Left ventricle myocardium inferior (tissue), 1 donor: ENCODE measurements at regions not wholly inside any gene's neighbourhood (a gene's known extent, or its start where the extent isn't known, plus 50 kb on each side); places are given as distances from the start of the nearest gene placed in this dataset.

Experiments used
- DNase-seq: peaks from one replicate; pipeline ENCODE4 v3.0.0-alpha.2; 2020
- H3K27ac ChIP-seq: fragments of 200-600 bp; replicated peaks from 2 replicates; pipeline ENCODE4 v1.8.0; 2021
- H3K27me3 ChIP-seq: fragments of 200-600 bp; 2 replicates; pipeline ENCODE4 v1.8.0; 2021; ENCODE audit warnings: low read depth
- H3K36me3 ChIP-seq: fragments of 200-600 bp; 2 replicates; pipeline ENCODE4 v1.8.0; 2021
- H3K4me1 ChIP-seq: fragments of 200-600 bp; 2 replicates; pipeline ENCODE4 v1.8.0; 2021
- H3K4me3 ChIP-seq: fragments of 200-600 bp; 2 replicates; pipeline ENCODE4 v1.8.0; 2021; ENCODE audit warnings: mild to moderate bottlenecking, moderate library complexity
- H3K9me3 ChIP-seq: fragments of 200-600 bp; replicated peaks from 2 replicates; pipeline ENCODE4 v1.8.0; 2021
- intact Hi-C: fragments of 100-400 bp; cut with micrococcal nuclease; formaldehyde crosslinking; loops from one replicate; pipeline ENCODE4 v1.11.0; 2022
- TF ChIP-seq, protein P1 (sequence below): fragments of 200-600 bp; IDR thresholded peaks from 2 replicates; pipeline ENCODE4 v1.8.0; 2021; ENCODE audit warnings: antibody characterized with exemption, mild to moderate bottlenecking, borderline replicate concordance
- donor health status: DM: no; HTN: yes; CAD: no; lungs with severe emphysema.

DNA sequence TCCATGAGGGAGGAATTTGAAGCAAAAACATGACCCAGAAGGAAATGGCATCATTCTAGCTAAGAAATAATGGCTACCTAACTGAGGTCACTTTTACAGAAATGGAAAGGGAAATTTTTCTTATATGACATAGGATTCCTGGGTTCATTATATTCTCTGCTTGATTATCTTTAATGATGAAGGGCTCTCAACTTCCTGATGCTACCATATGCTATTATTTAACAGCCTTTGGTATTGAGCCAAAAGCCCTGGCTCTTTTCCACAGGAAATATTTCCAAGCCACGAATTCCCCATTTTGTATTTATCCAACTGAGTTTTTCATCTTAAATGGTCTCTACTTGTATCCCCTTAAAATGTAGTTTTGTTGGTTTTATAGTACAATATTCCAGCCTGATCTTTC, 63.2 kb upstream of the NPAS2 start:
- no peaks in the 10 kb centered on the region for H3K9me3 ChIP-seq
- no peak overlapping the region for H3K27ac ChIP-seq
- peaks cover 29% of the 10 kb centered on the region for H3K4me1 ChIP-seq
- H3K36me3 ChIP-seq = no peaks in the 10 kb centered on the region
- no peaks in the 10 kb centered on the region for H3K27me3 ChIP-seq
- TF ChIP-seq, protein P1, sequence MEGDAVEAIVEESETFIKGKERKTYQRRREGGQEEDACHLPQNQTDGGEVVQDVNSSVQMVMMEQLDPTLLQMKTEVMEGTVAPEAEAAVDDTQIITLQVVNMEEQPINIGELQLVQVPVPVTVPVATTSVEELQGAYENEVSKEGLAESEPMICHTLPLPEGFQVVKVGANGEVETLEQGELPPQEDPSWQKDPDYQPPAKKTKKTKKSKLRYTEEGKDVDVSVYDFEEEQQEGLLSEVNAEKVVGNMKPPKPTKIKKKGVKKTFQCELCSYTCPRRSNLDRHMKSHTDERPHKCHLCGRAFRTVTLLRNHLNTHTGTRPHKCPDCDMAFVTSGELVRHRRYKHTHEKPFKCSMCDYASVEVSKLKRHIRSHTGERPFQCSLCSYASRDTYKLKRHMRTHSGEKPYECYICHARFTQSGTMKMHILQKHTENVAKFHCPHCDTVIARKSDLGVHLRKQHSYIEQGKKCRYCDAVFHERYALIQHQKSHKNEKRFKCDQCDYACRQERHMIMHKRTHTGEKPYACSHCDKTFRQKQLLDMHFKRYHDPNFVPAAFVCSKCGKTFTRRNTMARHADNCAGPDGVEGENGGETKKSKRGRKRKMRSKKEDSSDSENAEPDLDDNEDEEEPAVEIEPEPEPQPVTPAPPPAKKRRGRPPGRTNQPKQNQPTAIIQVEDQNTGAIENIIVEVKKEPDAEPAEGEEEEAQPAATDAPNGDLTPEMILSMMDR = no peak
- intact Hi-C loops = no loop called here
- H3K4me3 ChIP-seq = no peak overlapping the region
- DNase-seq = no peak

DNA sequence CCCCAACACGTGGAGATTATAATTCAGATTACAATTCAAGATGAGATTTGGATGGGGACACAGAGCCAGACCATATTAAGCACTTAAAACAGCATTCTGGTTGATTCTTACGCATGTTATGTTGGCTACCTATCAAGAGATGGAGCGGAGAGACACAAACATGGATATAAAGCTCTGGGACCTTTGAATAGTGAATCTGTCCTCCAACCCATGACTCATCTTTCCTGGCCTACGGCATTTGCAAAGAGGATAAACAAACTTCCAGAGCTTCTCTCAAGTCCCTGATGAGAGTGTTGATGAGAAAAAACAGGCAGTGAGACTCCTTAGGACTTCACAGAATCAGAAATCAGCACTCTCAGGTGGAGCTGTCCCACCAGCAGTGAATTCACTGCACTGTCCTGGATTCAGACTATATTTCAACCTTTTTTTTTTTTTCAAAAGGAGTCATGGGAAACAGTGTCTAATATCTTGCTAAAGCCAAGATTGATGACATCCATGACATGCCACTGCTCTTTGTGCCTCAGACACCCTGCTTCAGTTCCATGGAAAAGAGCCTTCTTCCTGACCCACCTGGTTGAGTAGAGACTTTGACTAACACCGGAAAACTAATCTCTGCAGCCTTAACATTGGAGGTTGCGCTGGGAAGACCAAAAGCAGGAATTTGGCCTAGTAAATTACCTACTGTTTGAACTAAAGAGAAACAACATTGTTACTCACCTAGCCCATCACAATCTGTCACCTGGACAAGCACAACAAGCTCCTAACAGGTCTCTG, 62.1 kb upstream of the NPAS2 start:
- H3K36me3 ChIP-seq = no peaks in the 10 kb centered on the region
- DNase-seq = no peak
- no peaks in the 10 kb centered on the region for H3K9me3 ChIP-seq
- H3K27ac ChIP-seq = no peak overlapping the region
- H3K4me1 ChIP-seq = peaks cover 20% of the 10 kb centered on the region
- no peaks in the 10 kb centered on the region for H3K27me3 ChIP-seq
- H3K4me3 ChIP-seq = no peak overlapping the region
- TF ChIP-seq, protein P1 = no peak
- intact Hi-C loops = no loop called here

DNA sequence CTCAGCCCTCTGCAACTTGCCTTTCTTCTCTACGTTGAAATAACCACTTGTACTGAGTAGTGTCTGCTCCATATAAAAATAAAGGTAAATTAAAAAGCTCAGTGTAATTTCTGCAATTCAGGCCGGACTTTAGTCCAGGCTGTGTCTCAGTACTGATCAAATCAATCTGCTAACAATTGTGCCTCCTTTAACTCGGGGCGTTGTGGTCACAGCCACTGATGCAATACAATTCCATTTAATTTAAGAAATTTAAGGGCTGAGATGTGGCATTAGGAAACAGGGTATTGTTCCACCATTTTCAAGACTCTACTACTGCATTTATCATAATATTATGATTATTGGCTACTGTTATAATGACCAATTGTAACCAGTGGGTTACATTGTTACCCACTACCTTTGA, 60.0 kb upstream of the NPAS2 start:
- H3K4me1 ChIP-seq = peaks cover 10% of the 10 kb centered on the region
- H3K27ac ChIP-seq = no peak overlapping the region
- no peaks in the 10 kb centered on the region for H3K36me3 ChIP-seq
- no peak for DNase-seq
- intact Hi-C loops = no loop called here
- TF ChIP-seq, protein P1 = no peak
- H3K9me3 ChIP-seq = no peaks in the 10 kb centered on the region
- no peaks in the 10 kb centered on the region for H3K27me3 ChIP-seq
- H3K4me3 ChIP-seq = no peak overlapping the region

DNA sequence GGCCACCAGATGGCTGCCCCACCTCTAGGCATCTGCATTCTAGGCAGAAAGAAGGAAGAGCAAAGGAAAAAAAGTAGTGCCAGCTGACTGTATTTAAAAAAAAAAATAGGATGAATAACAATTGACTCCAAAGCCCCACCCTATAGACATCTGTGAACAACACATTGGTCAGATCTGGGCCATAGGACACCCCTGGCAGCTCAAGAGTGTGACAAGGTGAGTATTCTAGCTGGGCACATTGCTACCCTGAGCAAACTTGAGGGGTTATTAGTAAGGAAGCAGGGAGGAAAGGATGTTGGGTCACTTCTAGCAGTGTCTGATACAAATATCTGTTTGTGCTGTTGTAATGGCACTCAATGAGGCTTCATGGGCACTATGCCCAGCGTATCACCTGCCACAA, 58.6 kb upstream of the NPAS2 start:
- Histone ChIP-seq H3K9me3 (no peaks in the 10 kb centered on the region), H3K36me3 (no peaks in the 10 kb centered on the region), H3K4me3 (no peak overlapping the region), H3K27me3 (no peaks in the 10 kb centered on the region), H3K27ac (no peak overlapping the region), H3K4me1 (peaks cover 10% of the 10 kb centered on the region)
- intact Hi-C loops = no loop called here
- no peak for DNase-seq
- TF ChIP-seq, protein P1 = no peak

DNA sequence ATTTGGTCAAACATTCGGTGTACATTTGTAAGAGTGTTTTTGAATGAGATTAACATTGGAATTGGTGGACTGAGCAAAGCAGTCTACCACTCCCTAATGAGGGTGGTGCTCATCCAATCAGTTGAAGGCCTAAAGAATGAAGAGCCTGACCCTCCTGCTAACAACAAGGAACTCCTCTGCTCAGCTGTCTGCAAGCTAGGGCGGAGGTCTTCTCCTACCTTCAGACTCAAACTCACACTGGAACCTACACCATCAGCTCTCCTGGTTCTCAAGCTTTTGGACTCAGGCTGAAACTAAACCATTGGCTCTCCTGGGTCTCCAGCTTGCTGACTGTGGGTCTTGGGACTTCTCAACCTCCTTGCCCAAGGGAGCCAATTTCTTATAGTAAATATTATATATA, 55.5 kb upstream of the NPAS2 start:
- Histone ChIP-seq H3K4me1 (peaks cover 8% of the 10 kb centered on the region), H3K27ac (no peak overlapping the region), H3K9me3 (no peaks in the 10 kb centered on the region), H3K4me3 (no peak overlapping the region), H3K36me3 (no peaks in the 10 kb centered on the region), H3K27me3 (no peaks in the 10 kb centered on the region)
- intact Hi-C loops = no loop called here
- TF ChIP-seq, protein P1 = no peak
- no peak for DNase-seq
